ENCODE measurements at regions not wholly inside any gene's neighbourhood (a gene's known extent, or its start where the extent isn't known, plus 50 kb on each side); places are given as distances from the start of the nearest gene placed in this dataset.

DNA sequence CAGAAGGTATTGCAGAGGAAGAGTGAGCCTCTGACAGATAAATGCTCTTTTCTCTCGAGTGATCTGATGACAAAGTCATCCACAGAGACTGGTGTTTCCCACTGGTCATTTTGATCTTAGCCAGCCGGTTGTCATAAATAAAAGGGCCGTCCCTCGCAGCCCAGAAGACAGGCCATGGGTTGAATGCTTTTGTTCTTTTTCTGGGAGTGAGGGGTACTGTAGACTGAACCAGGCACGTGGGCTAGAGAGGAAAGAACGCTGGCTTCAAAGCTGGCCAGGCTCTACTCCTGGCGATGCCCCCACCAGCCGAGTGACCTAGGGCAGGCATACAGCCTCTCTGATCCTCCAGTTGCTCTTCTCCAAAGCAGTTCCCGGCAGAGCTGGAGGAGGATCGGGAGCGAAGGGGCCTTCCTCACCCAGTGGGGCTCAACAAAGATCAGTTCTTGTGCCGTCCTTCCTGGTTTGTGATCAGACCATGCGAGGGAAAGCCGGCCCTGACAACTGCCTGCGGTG is 193.5 kb downstream of the INHBB start:
- ATAC-seq (replicated peaks in 1 of 4) (no peak), DNase-seq (no peak)
- Histone ChIP-seq H3K27ac (ENCODE audit: low read length) (no peak overlapping the region), H3K27me3 (replicated peaks in 1 of 2; ENCODE audit: control insufficient read depth in 2 of 2, extremely low read depth in 1 of 2, insufficient read depth in 2 of 2, low read length in 1 of 2) (peaks cover 0 to 25% of the 10 kb centered on the region in 2 experiments), H3K9me3 (no peaks in the 10 kb centered on the region), H3K4me3 (ENCODE audit: control insufficient read depth in 1 of 2, extremely low read depth in 1 of 2, low read length in 1 of 2) (no peak overlapping the region), H3K36me3 (ENCODE audit: control insufficient read depth in 2 of 2, extremely low read depth in 1 of 2, insufficient read depth in 1 of 2, low read length in 1 of 2) (no peaks in the 10 kb centered on the region), H3K4me1 (ENCODE audit: control insufficient read depth in 1 of 2, extremely low read depth in 1 of 2, insufficient read depth in 2 of 2, low read length in 2 of 2) (no peaks in the 10 kb centered on the region)
- peaks cover 11 to 12% of the 10 kb centered on the region in 2 donors for H3K27me3 Mint-ChIP-seq
- CTCF ChIA-PET: no interaction called here
- WGBS (ENCODE audit: insufficient coverage): 78% methylated on average over 15 of the region's 15 CpGs
- H3K4me3 Mint-ChIP-seq: no peak overlapping the region
- POLR2A ChIA-PET: no interaction called here
- no peaks in the 10 kb centered on the region for H3K9me3 Mint-ChIP-seq
- H3K4me1 Mint-ChIP-seq: no peaks in the 10 kb centered on the region
- no peak overlapping the region for H3K27ac Mint-ChIP-seq
- H3K36me3 Mint-ChIP-seq: no peaks in the 10 kb centered on the region

DNA sequence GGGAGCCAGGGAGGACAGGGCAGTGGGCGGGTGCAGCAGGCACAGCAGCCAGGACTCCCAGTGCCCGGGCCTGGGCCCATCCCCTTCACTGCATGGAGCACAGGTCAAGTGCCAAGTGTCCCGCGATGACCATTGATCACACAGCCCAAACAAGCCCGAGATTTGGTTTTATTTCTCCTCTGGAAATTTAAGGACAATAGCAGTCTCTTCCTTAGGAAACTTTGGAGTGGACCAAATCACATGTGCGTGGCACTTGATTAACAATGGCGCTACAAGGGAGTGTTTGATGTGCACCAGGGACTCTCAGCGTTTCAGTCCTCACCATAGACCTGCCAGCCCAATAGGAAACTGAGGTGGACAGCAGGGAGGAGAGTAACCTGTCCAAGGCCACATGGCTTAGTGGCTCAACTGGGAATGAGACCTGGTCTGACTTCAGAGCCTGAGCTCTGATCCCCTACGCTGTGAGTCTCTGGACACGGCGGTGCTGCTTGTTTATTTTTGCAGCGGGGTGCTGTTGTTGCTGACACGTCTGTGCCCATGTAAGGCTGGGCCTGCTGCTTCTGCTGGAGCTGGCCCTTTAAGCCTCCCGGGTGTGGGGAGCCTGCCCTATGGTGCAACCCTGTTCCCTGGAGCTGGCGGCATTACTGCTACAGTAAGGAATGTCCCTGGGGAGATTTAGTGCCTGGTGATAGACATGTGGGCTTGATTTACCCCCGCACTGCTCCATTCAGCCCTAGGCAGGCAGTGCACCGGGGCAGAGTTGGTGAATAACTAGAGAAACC is 194.2 kb downstream of the INHBB start:
- Histone ChIP-seq H3K4me1 (ENCODE audit: control insufficient read depth in 1 of 2, extremely low read depth in 1 of 2, insufficient read depth in 2 of 2, low read length in 2 of 2) (no peaks in the 10 kb centered on the region), H3K4me3 (ENCODE audit: control insufficient read depth in 1 of 2, extremely low read depth in 1 of 2, low read length in 1 of 2) (no peak overlapping the region), H3K27me3 (replicated peaks in 1 of 2; ENCODE audit: control insufficient read depth in 2 of 2, extremely low read depth in 1 of 2, insufficient read depth in 2 of 2, low read length in 1 of 2) (peaks cover 0 to 20% of the 10 kb centered on the region in 2 experiments), H3K9me3 (no peaks in the 10 kb centered on the region), H3K36me3 (ENCODE audit: control insufficient read depth in 2 of 2, extremely low read depth in 1 of 2, insufficient read depth in 1 of 2, low read length in 1 of 2) (no peaks in the 10 kb centered on the region), H3K27ac (ENCODE audit: low read length) (no peak overlapping the region)
- CTCF ChIA-PET: no interaction called here
- H3K4me3 Mint-ChIP-seq: no peak overlapping the region
- no peaks in the 10 kb centered on the region for H3K36me3 Mint-ChIP-seq
- ATAC-seq (replicated peaks in 1 of 4) (no peak), DNase-seq (no peak)
- no peaks in the 10 kb centered on the region for H3K4me1 Mint-ChIP-seq
- H3K9me3 Mint-ChIP-seq: no peaks in the 10 kb centered on the region
- H3K27ac Mint-ChIP-seq: no peak overlapping the region
- POLR2A ChIA-PET: no interaction called here
- 87% methylated on average over 11 of the region's 17 CpGs for WGBS (ENCODE audit: insufficient coverage)
- H3K27me3 Mint-ChIP-seq: peaks cover 12 to 16% of the 10 kb centered on the region in 2 donors

- no peaks in the 10 kb centered on the region for H3K4me1 ChIP-seq (ENCODE audit: control insufficient read depth in 1 of 2, extremely low read depth in 1 of 2, insufficient read depth in 2 of 2, low read length in 2 of 2)
- H3K27ac ChIP-seq (ENCODE audit: low read length): no peak overlapping the region
- CTCF ChIA-PET: no interaction called here
- WGBS (ENCODE audit: insufficient coverage): 80% methylated on average over 10 of the region's 13 CpGs
- H3K36me3 Mint-ChIP-seq: no peaks in the 10 kb centered on the region
- no peaks in the 10 kb centered on the region for H3K36me3 ChIP-seq (ENCODE audit: control insufficient read depth in 2 of 2, extremely low read depth in 1 of 2, insufficient read depth in 1 of 2, low read length in 1 of 2)
- H3K9me3 Mint-ChIP-seq: no peaks in the 10 kb centered on the region
- H3K27ac Mint-ChIP-seq: no peak overlapping the region
- H3K4me1 Mint-ChIP-seq: no peaks in the 10 kb centered on the region
- peaks cover 0 to 20% of the 10 kb centered on the region in 2 experiments for H3K27me3 ChIP-seq (replicated peaks in 1 of 2; ENCODE audit: control insufficient read depth in 2 of 2, extremely low read depth in 1 of 2, insufficient read depth in 2 of 2, low read length in 1 of 2)
- no peak overlapping the region for H3K4me3 Mint-ChIP-seq
- no peak overlapping the region for H3K4me3 ChIP-seq (ENCODE audit: control insufficient read depth in 1 of 2, extremely low read depth in 1 of 2, low read length in 1 of 2)
- peaks cover 12 to 22% of the 10 kb centered on the region in 2 donors for H3K27me3 Mint-ChIP-seq
- ATAC-seq (replicated peaks in 1 of 4) (no peak), DNase-seq (no peak)
- POLR2A ChIA-PET: no interaction called here
- no peaks in the 10 kb centered on the region for H3K9me3 ChIP-seq
Observed at GRCh38 chr2:120540719-120541552, 194.7 kb upstream of the GLI2 start.

GRCh38 chr2:120541553-120541932 is 194.1 kb upstream of the GLI2 start:
- H3K4me3 ChIP-seq (ENCODE audit: control insufficient read depth in 1 of 2, extremely low read depth in 1 of 2, low read length in 1 of 2): no peak overlapping the region
- Mint-ChIP-seq H3K27ac (no peak overlapping the region), H3K4me3 (no peak overlapping the region), H3K9me3 (no peaks in the 10 kb centered on the region), H3K36me3 (no peaks in the 10 kb centered on the region), H3K27me3 (peaks cover 12 to 23% of the 10 kb centered on the region in 2 donors), H3K4me1 (no peaks in the 10 kb centered on the region)
- 94% methylated on average over 5 of the region's 7 CpGs for WGBS (ENCODE audit: insufficient coverage)
- DNase-seq (no peak), ATAC-seq (replicated peaks in 1 of 4) (no peak)
- peaks cover 0 to 24% of the 10 kb centered on the region in 2 experiments for H3K27me3 ChIP-seq (replicated peaks in 1 of 2; ENCODE audit: control insufficient read depth in 2 of 2, extremely low read depth in 1 of 2, insufficient read depth in 2 of 2, low read length in 1 of 2)
- H3K27ac ChIP-seq (ENCODE audit: low read length): no peak overlapping the region
- ChIA-PET CTCF (no interaction called here), POLR2A (no interaction called here)
- no peaks in the 10 kb centered on the region for H3K4me1 ChIP-seq (ENCODE audit: control insufficient read depth in 1 of 2, extremely low read depth in 1 of 2, insufficient read depth in 2 of 2, low read length in 2 of 2)
- no peaks in the 10 kb centered on the region for H3K9me3 ChIP-seq
- H3K36me3 ChIP-seq (ENCODE audit: control insufficient read depth in 2 of 2, extremely low read depth in 1 of 2, insufficient read depth in 1 of 2, low read length in 1 of 2): no peaks in the 10 kb centered on the region

GRCh38 chr2:120541972-120542670 is 193.5 kb upstream of the GLI2 start:
- Mint-ChIP-seq H3K27me3 (peaks cover 12 to 21% of the 10 kb centered on the region in 2 donors), H3K9me3 (no peaks in the 10 kb centered on the region), H3K36me3 (no peaks in the 10 kb centered on the region), H3K4me3 (no peak overlapping the region), H3K4me1 (no peaks in the 10 kb centered on the region), H3K27ac (no peak overlapping the region)
- H3K4me1 ChIP-seq (ENCODE audit: control insufficient read depth in 1 of 2, extremely low read depth in 1 of 2, insufficient read depth in 2 of 2, low read length in 2 of 2): no peaks in the 10 kb centered on the region
- no peaks in the 10 kb centered on the region for H3K36me3 ChIP-seq (ENCODE audit: control insufficient read depth in 2 of 2, extremely low read depth in 1 of 2, insufficient read depth in 1 of 2, low read length in 1 of 2)
- H3K9me3 ChIP-seq: no peaks in the 10 kb centered on the region
- no peak overlapping the region for H3K27ac ChIP-seq (ENCODE audit: low read length)
- DNase-seq (no peak), ATAC-seq (replicated peaks in 1 of 4) (no peak)
- peaks cover 0 to 24% of the 10 kb centered on the region in 2 experiments for H3K27me3 ChIP-seq (replicated peaks in 1 of 2; ENCODE audit: control insufficient read depth in 2 of 2, extremely low read depth in 1 of 2, insufficient read depth in 2 of 2, low read length in 1 of 2)
- WGBS (ENCODE audit: insufficient coverage): 82% methylated on average over 5 of the region's 7 CpGs
- CTCF ChIA-PET: no interaction called here
- POLR2A ChIA-PET: no interaction called here
- no peak overlapping the region for H3K4me3 ChIP-seq (ENCODE audit: control insufficient read depth in 1 of 2, extremely low read depth in 1 of 2, low read length in 1 of 2)

- Histone ChIP-seq H3K27ac (ENCODE audit: low read length) (no peak overlapping the region), H3K36me3 (ENCODE audit: control insufficient read depth in 2 of 2, extremely low read depth in 1 of 2, insufficient read depth in 1 of 2, low read length in 1 of 2) (no peaks in the 10 kb centered on the region), H3K4me1 (ENCODE audit: control insufficient read depth in 1 of 2, extremely low read depth in 1 of 2, insufficient read depth in 2 of 2, low read length in 2 of 2) (no peaks in the 10 kb centered on the region), H3K27me3 (replicated peaks in 1 of 2; ENCODE audit: control insufficient read depth in 2 of 2, extremely low read depth in 1 of 2, insufficient read depth in 2 of 2, low read length in 1 of 2) (peaks cover 0 to 24% of the 10 kb centered on the region in 2 experiments), H3K4me3 (ENCODE audit: control insufficient read depth in 1 of 2, extremely low read depth in 1 of 2, low read length in 1 of 2) (no peak overlapping the region), H3K9me3 (no peaks in the 10 kb centered on the region)
- ChIA-PET POLR2A (no interaction called here), CTCF (no interaction called here)
- Mint-ChIP-seq H3K9me3 (no peaks in the 10 kb centered on the region), H3K4me1 (no peaks in the 10 kb centered on the region), H3K27ac (no peak overlapping the region), H3K36me3 (no peaks in the 10 kb centered on the region), H3K27me3 (peaks cover 13 to 19% of the 10 kb centered on the region in 2 donors), H3K4me3 (no peak overlapping the region)
- DNase-seq: no peak
- WGBS (ENCODE audit: insufficient coverage): 74% methylated on average over 7 of the region's 13 CpGs
- no peak for ATAC-seq (replicated peaks in 1 of 4)
Observed at GRCh38 chr2:120542911-120543527, 192.6 kb upstream of the GLI2 start.

Measured in T-cell (primary cell).